H1 (cell line): ENCODE measurements at regions not wholly inside any gene's neighbourhood (a gene's known extent, or its start where the extent isn't known, plus 50 kb on each side); places are given as distances from the start of the nearest gene placed in this dataset.

Source experiments
- CTCF ChIA-PET: fragments of 300-600 bp; sonication (Branson Sonifier 250); formaldehyde crosslinking; loops from one replicate; lab custom pipeline; 2021; ENCODE audit not compliant: partially characterized antibody; lab: Charles Lee
- POLR2A ChIA-PET: fragments of 300-600 bp; sonication (Branson Sonifier 250); formaldehyde crosslinking; loops from one replicate; lab custom pipeline; 2021; ENCODE audit warnings: inconsistent platforms; ENCODE audit not compliant: partially characterized antibody; lab: Charles Lee
- DNase-seq, 2 experiments: peaks; one replicate each; pipeline versions ENCODE4 v3.0.0 to v3.0.0-alpha.2; 2010 to 2022; ENCODE audit warnings: low spot score in 2 of 2, low read depth in 1 of 2, mixed read lengths in 1 of 2
- FAIRE-seq: peaks from 2 replicates; lab custom pipeline; 2011; peaks lifted over from hg19 to GRCh38; lab: Jason Lieb, UNC
- H2AFZ ChIP-seq: 2 replicates; pipeline ENCODE4 v1.8.1; 2012; ENCODE audit warnings: low read length, inconsistent platforms
- H2AK5ac ChIP-seq: 2 replicates; pipeline ENCODE4 v1.6.1; 2013; ENCODE audit warnings: low read depth, low read length
- H2BK120ac ChIP-seq: replicated peaks from 2 replicates; pipeline ENCODE3; 2013; ENCODE audit warnings: low read depth, low read length, inconsistent platforms
- H2BK12ac ChIP-seq: 2 replicates; pipeline ENCODE4 v1.6.1; 2013; ENCODE audit warnings: low read depth, low read length
- H2BK15ac ChIP-seq: 2 replicates; pipeline ENCODE4 v1.6.1; 2013; ENCODE audit warnings: low read length
- H2BK20ac ChIP-seq: 2 replicates; pipeline ENCODE4 v1.6.1; 2013; ENCODE audit warnings: low read length
- H2BK5ac ChIP-seq: 2 replicates; pipeline ENCODE4 v1.6.1; 2013; ENCODE audit warnings: low read depth, low read length
- H3K14ac ChIP-seq: 2 replicates; pipeline ENCODE4 v1.6.1; 2013; ENCODE audit warnings: inconsistent platforms; ENCODE audit not compliant: insufficient read length
- H3K18ac ChIP-seq: 2 replicates; pipeline ENCODE4 v1.6.1; 2013; ENCODE audit warnings: low read length; ENCODE audit errors: extremely low read depth
- H3K23ac ChIP-seq: 2 replicates; pipeline ENCODE4 v1.6.1; 2013; ENCODE audit warnings: inconsistent platforms; ENCODE audit not compliant: insufficient read length
- H3K23me2 ChIP-seq: 2 replicates; pipeline ENCODE4 v1.6.1; 2013; ENCODE audit warnings: low read depth, low read length
- H3K27ac ChIP-seq: 2 replicates; pipeline ENCODE4 v1.6.1; 2011; ENCODE audit warnings: low read depth, low read length, inconsistent platforms
- H3K27me3 ChIP-seq, 4 experiments: replicated peaks in 1 of 4; 1 replicate in 1 of 4; 2 replicates in 3 of 4; pipeline versions ENCODE4 v1.6.1 to v1.8.1; 2011 to 2013; ENCODE audit warnings: low read length in 3 of 4, mild to moderate bottlenecking in 3 of 4, inconsistent platforms in 2 of 4, mixed read lengths in 2 of 4, moderate library complexity in 1 of 4; ENCODE audit not compliant: control insufficient read depth in 3 of 4, insufficient read depth in 3 of 4; ENCODE audit errors: extremely low read depth in 1 of 4
- H3K36me3 ChIP-seq, 4 experiments: 2 replicates each; pipeline versions ENCODE4 v1.6.1 to v1.8.1; 2011 to 2013; ENCODE audit warnings: mild to moderate bottlenecking in 4 of 4, low read length in 3 of 4, moderate library complexity in 2 of 4, control low read depth in 1 of 4, inconsistent platforms in 1 of 4; ENCODE audit not compliant: insufficient read depth in 4 of 4, control insufficient read depth in 2 of 4
- H3K4ac ChIP-seq: replicated peaks from 2 replicates; pipeline ENCODE3; 2013; ENCODE audit warnings: low read length, low read depth, mixed read lengths, inconsistent platforms; ENCODE audit not compliant: insufficient read length
- H3K4me1 ChIP-seq, 4 experiments: replicated peaks in 1 of 4; 1 replicate in 1 of 4; 2 replicates in 3 of 4; pipeline versions ENCODE4 v1.6.1 to v1.8.1; 2011 to 2013; ENCODE audit warnings: low read length in 3 of 4, inconsistent platforms in 2 of 4, mixed read lengths in 1 of 4; ENCODE audit not compliant: insufficient read depth in 4 of 4, control insufficient read depth in 3 of 4
- H3K4me2 ChIP-seq, 2 experiments: 2 replicates each; pipeline versions ENCODE4 v1.6.1 to v1.8.1; 2011 to 2013; ENCODE audit warnings: low read depth in 2 of 2, low read length in 2 of 2, control low read depth in 1 of 2, inconsistent platforms in 1 of 2, mild to moderate bottlenecking in 1 of 2; ENCODE audit not compliant: insufficient read depth in 1 of 2
- H3K4me3 ChIP-seq, 4 experiments: fragments of 200-600, 300-600 bp in 1 of 4; sonication (generic), shearing (Covaris generic), sonication (Bioruptor Twin) in 1 of 4; 2 replicates each; pipeline versions ENCODE4 v1.5.1 to v1.8.1; 2011 to 2016; ENCODE audit warnings: low read length in 4 of 4, low read depth in 3 of 4, control low read depth in 2 of 4, inconsistent platforms in 2 of 4, mild to moderate bottlenecking in 2 of 4, mixed read lengths in 1 of 4, moderate library complexity in 1 of 4; ENCODE audit not compliant: insufficient read depth in 2 of 4; ENCODE audit errors: extremely low read depth in 1 of 4
- H3K56ac ChIP-seq: replicated peaks from 2 replicates; pipeline ENCODE3; 2013; ENCODE audit warnings: low read depth, mild to moderate bottlenecking, mixed read lengths, low read length, inconsistent platforms; ENCODE audit not compliant: insufficient read length
- H3K79me1 ChIP-seq: 2 replicates; pipeline ENCODE4 v1.6.1; 2013; ENCODE audit warnings: low read depth, low read length, control low read depth
- H3K79me2 ChIP-seq, 2 experiments: 2 replicates each; pipeline versions ENCODE4 v1.6.1 to v1.8.1; 2012 to 2013; ENCODE audit warnings: low read length in 2 of 2, mild to moderate bottlenecking in 2 of 2, inconsistent platforms in 1 of 2; ENCODE audit not compliant: insufficient read depth in 2 of 2, control insufficient read depth in 1 of 2
- H3K9ac ChIP-seq, 4 experiments: replicated peaks in 1 of 4; 1 replicate in 1 of 4; 2 replicates in 3 of 4; pipeline versions ENCODE4 v1.6.1 to v1.8.1; 2011 to 2013; ENCODE audit warnings: low read depth in 3 of 4, low read length in 3 of 4, control low read depth in 2 of 4, mild to moderate bottlenecking in 2 of 4, moderate library complexity in 2 of 4, inconsistent platforms in 1 of 4; ENCODE audit errors: extremely low read depth in 1 of 4
- H3K9me3 ChIP-seq, 2 experiments: 2 replicates each; pipeline versions ENCODE4 v1.6.1 to v1.8.1; 2012 to 2013; ENCODE audit warnings: mild to moderate bottlenecking in 2 of 2, moderate library complexity in 2 of 2, control low read depth in 1 of 2, inconsistent platforms in 1 of 2, low read depth in 1 of 2, low read length in 1 of 2, mixed read lengths in 1 of 2; ENCODE audit not compliant: insufficient read depth in 2 of 2
- H4K20me1 ChIP-seq, 2 experiments: replicated peaks in 1 of 2; 2 replicates each; pipeline versions ENCODE3 to v1.8.1; 2011 to 2013; ENCODE audit warnings: inconsistent platforms in 2 of 2, low read length in 2 of 2, mild to moderate bottlenecking in 1 of 2; ENCODE audit not compliant: insufficient read depth in 2 of 2, control insufficient read depth in 1 of 2
- H4K5ac ChIP-seq: 2 replicates; pipeline ENCODE4 v1.6.1; 2013; ENCODE audit warnings: low read length, low read depth, mixed read lengths, inconsistent platforms; ENCODE audit not compliant: insufficient read length
- H4K8ac ChIP-seq: 2 replicates; pipeline ENCODE4 v1.8.0; 2013; ENCODE audit warnings: mild to moderate bottlenecking, moderate library complexity, low read length, inconsistent platforms; ENCODE audit not compliant: insufficient read depth; ENCODE audit errors: extremely low read depth
- H4K91ac ChIP-seq: replicated peaks from 2 replicates; pipeline ENCODE3; 2013; ENCODE audit warnings: low read length, mixed read lengths, inconsistent platforms; ENCODE audit not compliant: insufficient read length
- CHD7 ChIP-seq: fragments of 300-600 bp; sonication (generic); IDR thresholded peaks from 2 replicates; pipeline ENCODE4 v1.7.1; 2012; ENCODE audit warnings: low read length, moderate library complexity, mild to moderate bottlenecking, inconsistent platforms; ENCODE audit not compliant: insufficient replicate concordance
- WGBS, 2 experiments: shearing (Covaris generic) in 1 of 2; methylation state at CpG; one replicate each; pipeline versions ENCODE4 v1.1.6 to v1.1.7; 2013 to 2015; ENCODE audit warnings: low lambda C conversion rate in 2 of 2, mixed read lengths in 2 of 2, inconsistent platforms in 1 of 2, low coverage in 1 of 2, missing lambda C conversion rate in 1 of 2; ENCODE audit not compliant: insufficient replicate concordance in 2 of 2, insufficient coverage in 1 of 2, insufficient read length in 1 of 2; ENCODE audit errors: extremely low coverage in 1 of 2, missing lambda C conversion rate in 1 of 2; 5-methylcytosine and 5-hydroxymethylcytosine counted together

GRCh38 chr7:132019703-132020102 is 463.3 kb upstream of the PODXL start:
- Histone ChIP-seq H2AFZ (no peak overlapping the region), H3K23me2 (peaks cover 2% of the 10 kb centered on the region; the same call in 1 of the 2 replicates), H4K20me1 (no peaks in the 10 kb centered on the region), H3K4me2 (no peak overlapping the region), H2AK5ac (no peak overlapping the region), H3K9me3 (no peaks in the 10 kb centered on the region), H2BK15ac (no peak overlapping the region), H3K79me1 (no peaks in the 10 kb centered on the region), H4K91ac (no peak overlapping the region), H3K4me1 (no peaks in the 10 kb centered on the region), H4K8ac (no peak overlapping the region), H3K27me3 (no peaks in the 10 kb centered on the region), H3K14ac (no peak overlapping the region), H3K36me3 (no peaks in the 10 kb centered on the region), H2BK12ac (no peak overlapping the region), H3K18ac (no peak overlapping the region), H4K5ac (no peak overlapping the region), H2BK120ac (no peak overlapping the region), H2BK20ac (no peak overlapping the region), H2BK5ac (no peak overlapping the region), H3K9ac (no peak overlapping the region), H3K4ac (no peak overlapping the region), H3K27ac (no peak overlapping the region), H3K4me3 (no peak overlapping the region), H3K79me2 (no peaks in the 10 kb centered on the region), H3K56ac (no peak overlapping the region), H3K23ac (no peak overlapping the region)
- DNase-seq = no peak
- WGBS, 2 experiments = no CpG with 5 or more reads among the region's 1 CpG
- ChIA-PET POLR2A (no interaction called here), CTCF (no interaction called here)
- FAIRE-seq = no peak
- no peak for TF ChIP-seq CHD7
